ENCODE measurements at regions not wholly inside any gene's neighbourhood (a gene's known extent, or its start where the extent isn't known, plus 50 kb on each side); places are given as distances from the start of the nearest gene placed in this dataset.
A peak's percentile ranks its signal among the peaks of the same experiment; 100 is the strongest.
"Not testable (repeated sequence)": the region's sequence is repeated elsewhere in the genome, so short reads cannot be mapped to it uniquely, and the experiment has no call there.

DNA sequence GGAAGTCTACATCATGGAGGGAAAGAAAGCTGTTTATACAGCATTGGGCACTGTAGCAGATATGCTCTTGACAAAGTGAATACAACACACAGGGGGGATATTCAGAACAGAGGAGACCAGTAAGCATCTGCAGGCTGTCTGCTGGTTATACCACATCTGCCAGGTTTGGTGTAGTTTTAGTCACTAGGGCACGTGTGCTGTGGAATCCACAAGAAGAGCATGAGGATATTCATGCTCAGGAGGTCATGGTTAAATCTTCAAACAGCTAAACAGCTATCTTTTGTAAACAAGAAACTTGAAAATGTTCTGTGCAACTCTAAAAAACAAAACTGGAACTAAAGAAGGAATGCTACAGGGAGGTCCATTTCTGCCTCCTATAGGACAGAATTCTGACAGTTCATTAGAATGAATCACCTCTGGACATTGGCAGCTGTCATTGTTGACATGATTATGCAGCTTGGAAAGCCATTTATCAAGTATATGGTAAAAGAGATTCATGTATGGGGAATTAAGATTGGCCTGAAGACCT, 175.8 kb downstream of the RCHY1 start:
- no peak for TF ChIP-seq POLR2A (IDR thresholded peaks at IDR 0.05; ENCODE audit: low read depth, low read length)
- DNase-seq (ENCODE audit: insufficient read length) (no peak), FAIRE-seq (no peak)

DNA sequence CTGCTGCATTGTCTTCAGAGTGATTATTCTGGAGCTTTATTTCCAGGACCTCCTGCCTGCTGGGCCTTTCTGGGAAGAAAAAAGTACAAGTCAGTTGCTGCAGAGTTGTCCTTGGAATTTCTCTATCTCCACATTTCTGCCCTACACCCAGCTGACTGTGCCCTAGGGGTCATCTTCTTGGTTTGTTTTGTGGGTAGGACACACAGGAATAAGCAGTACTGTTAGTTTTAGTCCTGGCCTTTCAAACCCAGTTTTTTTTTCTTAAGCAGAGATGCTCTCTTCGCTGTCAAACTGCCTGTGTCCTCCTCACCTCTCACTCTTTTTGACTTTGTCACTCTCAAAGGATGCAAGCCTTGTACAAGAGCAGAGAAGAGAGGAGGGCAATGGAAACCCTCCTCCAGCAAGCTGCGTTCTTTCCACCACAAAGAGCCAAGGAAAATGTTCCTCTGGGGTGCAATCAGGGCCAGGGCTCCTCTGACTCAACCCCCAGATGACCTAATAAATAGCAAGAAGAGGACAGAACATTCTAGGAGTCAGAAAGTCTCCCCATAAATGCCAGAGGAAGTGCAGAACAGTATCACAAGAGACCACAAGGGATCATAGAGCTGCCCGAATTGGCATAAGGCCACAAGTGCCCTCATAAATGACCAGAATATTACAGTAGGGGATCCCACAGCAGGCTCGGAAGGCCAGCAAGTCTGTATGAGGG, 186.2 kb downstream of the RCHY1 start:
- FAIRE-seq = no peak
- TF ChIP-seq POLR2A (IDR thresholded peaks at IDR 0.05; ENCODE audit: low read depth, low read length) = no peak
- no peak for TF ChIP-seq TAF1 (IDR thresholded peaks at IDR 0.05; ENCODE audit: borderline replicate concordance, low read depth, low read length)
- TF ChIP-seq POLR2AphosphoS5 (IDR thresholded peaks at IDR 0.05; ENCODE audit: low read depth, low read length) = no peak
- DNase-seq (ENCODE audit: insufficient read length) = no peak

DNA sequence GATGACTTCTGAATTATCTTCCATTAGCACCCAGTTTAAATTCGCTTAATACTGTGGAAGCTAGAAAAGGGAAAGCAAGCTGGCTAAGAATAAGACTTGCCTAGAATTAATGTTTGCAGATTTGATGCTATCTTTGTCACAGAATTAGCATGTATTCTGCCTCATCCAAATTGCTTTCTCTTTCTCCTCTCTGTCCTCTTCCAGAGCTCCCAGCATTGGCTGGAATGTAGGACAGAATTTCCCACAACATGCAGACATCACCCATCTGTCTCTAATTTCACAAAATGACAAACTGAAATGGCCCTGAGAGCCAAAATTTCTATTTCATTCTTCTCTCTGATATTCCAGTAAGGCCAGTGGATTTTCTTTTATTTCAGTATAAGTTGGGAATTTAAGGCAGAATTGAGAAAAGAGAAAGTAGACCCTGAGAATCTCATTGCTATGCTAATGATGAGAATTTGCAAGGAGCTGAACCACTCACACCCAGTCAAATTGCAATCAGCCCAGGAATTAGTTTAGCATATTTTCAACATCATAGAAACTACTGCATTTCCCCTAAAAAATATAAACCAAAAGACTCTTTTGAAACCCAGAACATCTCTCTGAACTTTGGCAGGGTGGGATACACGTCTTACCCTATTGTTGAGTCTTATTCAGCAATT, 188.8 kb downstream of the RCHY1 start:
- TF ChIP-seq POLR2A (IDR thresholded peaks at IDR 0.05; ENCODE audit: low read depth, low read length) (no peak), POLR2AphosphoS5 (IDR thresholded peaks at IDR 0.05; ENCODE audit: low read depth, low read length) (no peak), TAF1 (IDR thresholded peaks at IDR 0.05; ENCODE audit: borderline replicate concordance, low read depth, low read length) (no peak)
- DNase-seq (ENCODE audit: insufficient read length) (no peak), FAIRE-seq (no peak)

DNA sequence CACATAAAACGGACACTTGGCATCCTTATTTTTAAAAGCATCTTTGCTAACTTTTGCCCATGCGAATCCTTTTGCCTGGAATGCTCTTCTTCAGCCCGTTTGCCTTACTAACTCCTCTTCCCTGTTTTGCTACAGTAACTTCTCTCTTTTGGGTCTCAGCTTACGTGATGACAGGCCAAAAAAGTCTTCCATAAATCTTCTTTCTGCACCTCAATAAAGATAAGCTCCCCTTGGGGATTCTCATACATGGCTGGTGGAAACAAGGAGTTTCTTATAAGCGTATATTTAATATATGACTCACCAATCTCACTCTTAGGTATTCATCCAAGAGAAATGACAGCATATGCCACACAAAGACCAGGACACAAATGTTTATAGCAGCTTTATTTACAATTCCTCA, 192.7 kb downstream of the RCHY1 start:
- FAIRE-seq (no peak), DNase-seq (ENCODE audit: insufficient read length) (no peak)
- no peak for TF ChIP-seq TAF1 (IDR thresholded peaks at IDR 0.05; ENCODE audit: borderline replicate concordance, low read depth, low read length)
- TF ChIP-seq POLR2AphosphoS5 (IDR thresholded peaks at IDR 0.05; ENCODE audit: low read depth, low read length) = no peak

DNA sequence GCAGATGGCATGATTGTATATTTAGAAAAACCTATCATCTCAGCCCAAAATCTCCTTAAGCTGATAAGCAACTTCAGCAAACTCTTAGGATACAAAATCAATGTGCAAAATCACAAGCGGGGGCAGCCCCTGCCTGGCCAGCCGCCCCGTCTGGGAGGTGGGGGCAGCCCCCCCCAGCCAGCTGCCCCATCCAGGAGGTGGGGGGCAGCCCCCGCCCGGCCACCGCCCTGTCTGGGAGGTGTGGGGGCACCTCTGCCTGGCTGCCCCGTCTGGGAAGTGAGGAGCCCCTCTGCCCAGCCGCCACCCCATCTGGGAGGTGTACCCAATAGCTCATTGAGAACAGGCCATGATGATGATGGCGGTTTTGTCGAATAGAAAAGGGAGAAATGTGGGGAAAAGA, 196.6 kb downstream of the RCHY1 start:
- not testable (repeated sequence) for DNase-seq (ENCODE audit: insufficient read length); FAIRE-seq

DNA sequence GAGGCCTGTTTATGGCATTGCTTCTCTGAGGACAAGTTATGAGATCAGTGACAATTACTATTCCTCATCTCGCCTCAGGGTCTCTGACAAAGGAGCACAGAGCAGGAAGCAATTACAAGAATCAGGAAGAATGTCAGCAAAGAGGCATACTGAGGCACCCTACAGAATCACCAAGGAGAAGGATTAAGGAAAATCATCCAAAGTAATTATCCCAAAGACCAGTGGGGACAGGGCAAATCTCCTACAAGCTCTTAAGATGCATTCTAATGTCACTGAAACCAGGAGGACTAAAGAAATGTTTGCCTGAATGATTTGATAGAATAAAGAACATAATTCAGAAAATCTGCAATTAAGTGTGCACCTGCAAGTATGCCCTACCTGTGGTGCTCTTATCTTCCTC, 206.2 kb downstream of the RCHY1 start:
- no peak for DNase-seq (ENCODE audit: insufficient read length)
- TF ChIP-seq POLR2AphosphoS5 (IDR thresholded peaks at IDR 0.05; ENCODE audit: low read depth, low read length) (no peak), POLR2A (IDR thresholded peaks at IDR 0.05; ENCODE audit: low read depth, low read length) (no peak), TAF1 (IDR thresholded peaks at IDR 0.05; ENCODE audit: borderline replicate concordance, low read depth, low read length) (no peak)
- peak; percentile 21 for FAIRE-seq

DNA sequence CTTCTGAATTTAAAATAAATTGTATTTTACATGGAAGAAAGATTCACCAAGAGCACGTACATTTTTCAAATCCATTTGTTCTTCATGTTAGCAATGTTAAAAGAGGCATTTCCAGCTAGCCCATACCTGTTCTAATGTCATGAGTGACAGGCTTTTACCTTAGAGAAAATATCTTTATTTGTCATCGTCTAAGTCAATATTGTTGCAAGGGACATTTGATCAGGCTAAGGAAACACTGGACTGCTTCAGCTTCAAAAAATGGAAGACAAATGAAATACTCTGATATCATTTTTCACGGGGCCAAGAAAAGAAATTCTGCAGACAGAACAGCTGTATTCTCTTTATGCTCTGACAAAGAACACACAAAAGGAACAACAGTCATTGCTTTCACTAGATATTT, 207.7 kb downstream of the RCHY1 start:
- no peak for DNase-seq (ENCODE audit: insufficient read length)
- no peak for FAIRE-seq
- no peak for TF ChIP-seq TAF1 (IDR thresholded peaks at IDR 0.05; ENCODE audit: borderline replicate concordance, low read depth, low read length)
- no peak for TF ChIP-seq POLR2A (IDR thresholded peaks at IDR 0.05; ENCODE audit: low read depth, low read length)
- TF ChIP-seq POLR2AphosphoS5 (IDR thresholded peaks at IDR 0.05; ENCODE audit: low read depth, low read length) = no peak

DNA sequence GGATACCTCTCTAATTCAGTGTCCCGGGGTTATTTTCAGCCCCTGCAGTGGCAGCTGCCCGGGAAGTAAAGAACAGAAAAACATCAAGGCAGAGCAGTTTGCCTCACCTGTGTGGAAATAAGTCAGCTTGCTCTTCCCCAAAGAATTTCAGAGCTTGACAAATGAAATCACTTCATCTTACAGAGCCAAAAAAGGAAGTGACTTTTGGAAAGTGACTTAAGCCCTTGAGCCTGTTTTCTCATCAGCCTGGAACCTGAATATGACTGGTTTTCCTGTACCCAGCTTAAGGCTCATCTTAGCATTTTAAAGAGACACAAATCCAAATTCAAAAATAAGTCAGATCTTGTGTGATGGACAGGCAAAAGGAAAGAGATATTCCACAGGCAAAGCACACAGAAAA, 211.6 kb downstream of the RCHY1 start:
- no peak for TF ChIP-seq TAF1 (IDR thresholded peaks at IDR 0.05; ENCODE audit: borderline replicate concordance, low read depth, low read length)
- TF ChIP-seq POLR2AphosphoS5 (IDR thresholded peaks at IDR 0.05; ENCODE audit: low read depth, low read length) = no peak
- TF ChIP-seq POLR2A (IDR thresholded peaks at IDR 0.05; ENCODE audit: low read depth, low read length) = no peak
- DNase-seq (ENCODE audit: insufficient read length) (no peak), FAIRE-seq (no peak)

DNA sequence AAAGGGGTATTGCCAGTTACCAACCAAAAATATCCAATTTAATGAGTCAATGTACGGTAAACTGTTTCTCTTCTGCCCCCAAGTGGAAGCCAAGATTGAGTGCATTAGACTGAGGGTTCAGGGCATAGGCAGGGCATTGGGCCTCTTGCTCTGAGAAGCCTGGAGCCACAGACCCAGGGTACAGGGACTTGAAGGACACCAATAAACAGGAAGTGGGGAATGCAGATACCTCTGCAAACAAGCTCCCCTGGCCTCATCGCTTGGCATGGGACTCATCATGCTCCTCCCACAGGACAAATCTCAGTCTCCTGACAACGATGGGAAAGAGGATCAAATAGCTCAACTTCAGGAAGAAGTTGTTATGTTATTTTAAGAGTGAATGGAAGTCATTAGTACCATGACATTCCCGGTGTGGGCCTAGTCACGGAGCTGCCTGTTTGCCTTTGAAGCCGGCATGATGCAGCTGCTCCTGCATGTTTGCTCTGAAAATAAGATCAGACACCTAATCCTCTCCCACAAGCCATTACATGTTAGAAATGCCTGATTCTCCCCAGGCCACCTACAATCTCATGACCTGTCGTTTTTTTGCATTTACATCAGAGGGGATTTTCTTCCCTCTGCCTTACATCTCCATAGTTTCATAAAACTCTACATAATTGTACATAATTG, 224.2 kb downstream of the RCHY1 start:
- TF ChIP-seq POLR2A (IDR thresholded peaks at IDR 0.05; ENCODE audit: low read depth, low read length) (no peak), TAF1 (IDR thresholded peaks at IDR 0.05; ENCODE audit: borderline replicate concordance, low read depth, low read length) (no peak), POLR2AphosphoS5 (IDR thresholded peaks at IDR 0.05; ENCODE audit: low read depth, low read length) (no peak)
- DNase-seq (ENCODE audit: insufficient read length) (peak; percentile 1), FAIRE-seq (peak; percentile 46)

DNA sequence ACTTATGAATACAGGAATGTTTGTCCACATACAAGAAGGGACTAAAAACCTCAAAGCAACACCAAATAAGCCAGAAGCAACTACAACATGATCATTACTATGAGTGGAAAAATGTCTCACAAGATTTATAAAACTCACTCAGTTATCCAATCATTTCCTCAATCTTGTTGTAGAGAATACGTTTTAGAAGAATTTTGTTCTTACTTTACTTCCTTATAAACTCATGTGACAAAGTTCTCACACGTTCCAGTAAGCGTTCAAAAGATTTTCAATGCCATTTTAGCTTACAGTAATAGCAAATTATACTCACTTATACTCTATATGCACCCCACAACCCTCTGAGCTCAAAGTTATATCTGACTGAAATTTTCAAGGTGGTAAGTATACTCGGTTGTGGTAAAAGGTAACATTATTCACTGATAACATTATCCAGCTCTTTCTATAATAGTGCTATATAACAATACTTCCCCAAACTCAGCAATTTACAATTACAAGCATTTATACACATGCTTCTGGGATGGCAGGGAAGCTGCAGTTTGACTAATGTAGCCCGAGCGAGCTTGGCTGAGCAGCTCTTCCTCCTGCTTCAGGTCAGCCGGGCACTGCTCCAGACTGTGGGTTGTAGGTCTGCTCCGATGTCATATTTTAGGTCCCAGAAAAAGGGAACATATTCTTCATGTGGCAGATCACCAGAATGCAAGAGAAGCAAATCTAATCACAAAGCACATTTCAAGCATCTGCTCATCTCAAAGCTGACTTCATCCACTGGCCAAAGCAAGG, 226.3 kb downstream of the RCHY1 start:
- TF ChIP-seq POLR2AphosphoS5 (IDR thresholded peaks at IDR 0.05; ENCODE audit: low read depth, low read length) = no peak
- no peak for TF ChIP-seq POLR2A (IDR thresholded peaks at IDR 0.05; ENCODE audit: low read depth, low read length)
- no peak for TF ChIP-seq TAF1 (IDR thresholded peaks at IDR 0.05; ENCODE audit: borderline replicate concordance, low read depth, low read length)
- FAIRE-seq = no peak
- DNase-seq (ENCODE audit: insufficient read length) = no peak

DNA sequence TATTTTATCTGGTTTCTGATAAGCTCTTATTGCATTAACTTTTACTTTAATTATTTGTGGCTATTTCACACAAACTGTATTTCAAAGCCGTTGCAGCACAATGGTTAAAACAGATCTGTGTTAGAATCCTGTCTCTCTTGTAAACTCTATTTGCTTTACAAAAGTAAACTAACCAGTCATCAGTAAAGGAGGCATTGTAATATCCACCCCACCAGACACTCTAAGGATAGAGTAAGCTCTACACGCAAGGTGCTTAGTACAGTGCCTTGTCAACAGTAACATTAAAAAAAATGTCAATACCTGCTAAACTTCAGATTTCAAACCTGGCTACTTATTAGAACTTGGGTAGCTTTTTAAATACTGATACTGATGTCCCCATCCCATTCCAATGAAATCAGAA, 228.4 kb downstream of the RCHY1 start:
- DNase-seq (ENCODE audit: insufficient read length) = no peak
- no peak for TF ChIP-seq POLR2AphosphoS5 (IDR thresholded peaks at IDR 0.05; ENCODE audit: low read depth, low read length)
- no peak for TF ChIP-seq TAF1 (IDR thresholded peaks at IDR 0.05; ENCODE audit: borderline replicate concordance, low read depth, low read length)
- no peak for TF ChIP-seq POLR2A (IDR thresholded peaks at IDR 0.05; ENCODE audit: low read depth, low read length)
- FAIRE-seq = no peak

Measured in GM12892 (cell line).